Esophagus muscularis mucosa (tissue), 4 donors: ENCODE measurements at regions not wholly inside any gene's neighbourhood (a gene's known extent, or its start where the extent isn't known, plus 50 kb on each side); places are given as distances from the start of the nearest gene placed in this dataset.

Experiments used
- DNase-seq: peaks from one replicate; pipeline ENCODE4 v3.0.0-alpha.2; 2017; ENCODE audit errors: extremely low spot score
- H3K27ac ChIP-seq, 4 donors: fragments of 200-600 bp; sonication (generic); replicated peaks in 1 of 4; 1 replicate in 3 of 4; 2 replicates in 1 of 4; pipeline ENCODE4 v1.5.1; 2016 to 2019; ENCODE audit warnings: mild to moderate bottlenecking in 1 of 4
- H3K27me3 ChIP-seq, 4 donors: fragments of 200-600 bp; sonication (generic); one replicate each; pipeline versions ENCODE4 v1.5.1 to v1.6.0; 2016 to 2019
- H3K36me3 ChIP-seq, 4 donors: fragments of 200-600 bp; sonication (generic); one replicate each; pipeline ENCODE4 v1.5.1; 2016 to 2019
- H3K4me1 ChIP-seq, 4 donors: fragments of 200-600 bp; sonication (generic); one replicate each; pipeline ENCODE4 v1.5.1; 2016 to 2019
- H3K4me3 ChIP-seq, 4 donors: fragments of 200-600 bp; sonication (generic); 1 replicate in 2 of 4; 2 replicates in 2 of 4; pipeline ENCODE4 v1.5.1; 2016 to 2019; ENCODE audit warnings: mild to moderate bottlenecking in 4 of 4, moderate library complexity in 1 of 4
- H3K9me3 ChIP-seq, 4 donors: fragments of 200-600 bp; sonication (generic); 1 replicate in 3 of 4; 2 replicates in 1 of 4; pipeline ENCODE4 v1.5.1; 2016 to 2019
- CTCF ChIP-seq, 3 experiments: fragments of 200-600 bp in 2 of 3; fragments of 450-650 bp in 1 of 3; sonication (generic) in 2 of 3; IDR thresholded peaks; one replicate each; pipeline ENCODE4 v1.5.1; 2017 to 2019; ENCODE audit warnings: antibody characterized with exemption in 3 of 3, mild to moderate bottlenecking in 2 of 3, moderate library complexity in 1 of 3
- EP300 ChIP-seq: sonication (generic); formaldehyde crosslinking; IDR thresholded peaks from one replicate; pipeline ENCODE4 v1.6.1; 2017; ENCODE audit warnings: antibody characterized with exemption
- POLR2A ChIP-seq: fragments of 450-650 bp; IDR thresholded peaks from one replicate; pipeline ENCODE4 v1.6.1; 2017; ENCODE audit warnings: antibody characterized with exemption, moderate library complexity, mild to moderate bottlenecking, low read depth
- POLR2AphosphoS5 ChIP-seq, 2 donors: sonication (generic); formaldehyde crosslinking; IDR thresholded peaks; one replicate each; pipeline ENCODE4 v1.6.1; 2017; ENCODE audit warnings: antibody characterized with exemption in 2 of 2
- WGBS: methylation state at CpG from one replicate; pipeline ENCODE4 v1.1.5; 2018; 5-methylcytosine and 5-hydroxymethylcytosine counted together
- intact Hi-C: fragments of 100-400 bp; cut with DNase I; formaldehyde crosslinking; loops from one replicate; pipeline ENCODE4 v1.15.1; 2023

- WGBS = 47% methylated on average over 2 of the region's 2 CpGs
- no peak overlapping the region for H3K4me3 ChIP-seq
- no peaks in the 10 kb centered on the region for H3K4me1 ChIP-seq
- H3K36me3 ChIP-seq = no peaks in the 10 kb centered on the region
- DNase-seq = no peak
- intact Hi-C loops = no loop called here
- no peaks in the 10 kb centered on the region for H3K27me3 ChIP-seq
- no peak for TF ChIP-seq CTCF (IDR thresholded peaks at IDR 0.05)
- TF ChIP-seq POLR2A = no peak
- no peak for TF ChIP-seq POLR2AphosphoS5 (IDR thresholded peaks at IDR 0.05)
- no peak for TF ChIP-seq EP300
- no peaks in the 10 kb centered on the region for H3K9me3 ChIP-seq
- H3K27ac ChIP-seq = no peak overlapping the region
Measured at GRCh38 chr11:15484398-15484797, 369.7 kb downstream of the INSC start.

GRCh38 chr11:15485432-15485831, 370.7 kb downstream of the INSC start:
- TF ChIP-seq POLR2A = no peak
- Histone ChIP-seq H3K9me3 (no peaks in the 10 kb centered on the region), H3K27ac (no peak overlapping the region), H3K4me3 (no peak overlapping the region), H3K4me1 (no peaks in the 10 kb centered on the region), H3K27me3 (no peaks in the 10 kb centered on the region), H3K36me3 (no peaks in the 10 kb centered on the region)
- DNase-seq = no peak
- WGBS = 61% methylated on average over 2 of the region's 2 CpGs
- intact Hi-C loops = no loop called here

- intact Hi-C loops = no loop called here
- DNase-seq = peak; percentile 62
- H3K4me3 ChIP-seq = no peak overlapping the region
- no peak for TF ChIP-seq POLR2A
- no peak for TF ChIP-seq POLR2AphosphoS5 (IDR thresholded peaks at IDR 0.05)
- TF ChIP-seq CTCF (IDR thresholded peaks at IDR 0.05) = no peak
- TF ChIP-seq EP300 = no peak
- H3K4me1 ChIP-seq = no peaks in the 10 kb centered on the region
- no peaks in the 10 kb centered on the region for H3K36me3 ChIP-seq
- no peak overlapping the region for H3K27ac ChIP-seq
- no peaks in the 10 kb centered on the region for H3K27me3 ChIP-seq
- no peaks in the 10 kb centered on the region for H3K9me3 ChIP-seq
Measured at GRCh38 chr11:15489281-15489680, 374.6 kb downstream of the INSC start.

- H3K4me3 ChIP-seq = no peak overlapping the region
- H3K27ac ChIP-seq = no peak overlapping the region
- intact Hi-C loops = no loop called here
- H3K27me3 ChIP-seq = no peaks in the 10 kb centered on the region
- TF ChIP-seq CTCF (IDR thresholded peaks at IDR 0.05) = no peak
- H3K4me1 ChIP-seq = no peaks in the 10 kb centered on the region
- 88% methylated on average over 1 of the region's 1 CpG for WGBS
- H3K9me3 ChIP-seq = no peaks in the 10 kb centered on the region
- peak; percentile 60 for DNase-seq
- no peaks in the 10 kb centered on the region for H3K36me3 ChIP-seq
Measured at GRCh38 chr11:15490535-15490934, 375.8 kb downstream of the INSC start.

- 75% methylated on average over 2 of the region's 2 CpGs for WGBS
- DNase-seq = peak; percentile 5
- H3K27me3 ChIP-seq = no peaks in the 10 kb centered on the region
- H3K27ac ChIP-seq = no peak overlapping the region
- intact Hi-C loops = no loop called here
- H3K9me3 ChIP-seq = no peaks in the 10 kb centered on the region
- H3K4me3 ChIP-seq = no peak overlapping the region
- H3K36me3 ChIP-seq = no peaks in the 10 kb centered on the region
- H3K4me1 ChIP-seq = no peaks in the 10 kb centered on the region
- TF ChIP-seq POLR2AphosphoS5 (IDR thresholded peaks at IDR 0.05) (no peak), EP300 (no peak), POLR2A (no peak), CTCF (IDR thresholded peaks at IDR 0.05) (no peak)
Measured at GRCh38 chr11:15493066-15493465, 378.3 kb downstream of the INSC start.
